ENCODE measurements at regions not wholly inside any gene's neighbourhood (a gene's known extent, or its start where the extent isn't known, plus 50 kb on each side); places are given as distances from the start of the nearest gene placed in this dataset.

DNA sequence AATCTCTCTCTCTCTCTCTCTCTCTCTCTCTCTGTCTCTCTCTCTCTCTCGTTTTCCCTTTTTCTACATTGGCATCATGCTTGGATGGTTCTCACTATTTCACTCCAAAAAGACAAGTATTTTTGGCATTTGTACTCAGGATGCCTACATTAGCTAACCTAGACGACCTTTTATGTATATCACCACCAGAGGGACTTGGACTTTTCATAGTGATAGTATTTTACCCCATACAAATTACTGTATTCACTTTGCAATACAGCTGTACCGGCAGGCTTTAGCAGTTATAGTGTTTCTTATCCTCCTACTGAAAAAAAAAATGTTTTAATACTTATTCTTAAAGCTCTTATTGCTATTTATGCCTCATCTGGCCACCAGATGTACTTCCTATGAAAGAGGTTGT lies 687.2 kb upstream of the KLHL1 start:
- intact Hi-C loops (cut with DNase I), result no loop called here
- TF ChIP-seq, protein P1, sequence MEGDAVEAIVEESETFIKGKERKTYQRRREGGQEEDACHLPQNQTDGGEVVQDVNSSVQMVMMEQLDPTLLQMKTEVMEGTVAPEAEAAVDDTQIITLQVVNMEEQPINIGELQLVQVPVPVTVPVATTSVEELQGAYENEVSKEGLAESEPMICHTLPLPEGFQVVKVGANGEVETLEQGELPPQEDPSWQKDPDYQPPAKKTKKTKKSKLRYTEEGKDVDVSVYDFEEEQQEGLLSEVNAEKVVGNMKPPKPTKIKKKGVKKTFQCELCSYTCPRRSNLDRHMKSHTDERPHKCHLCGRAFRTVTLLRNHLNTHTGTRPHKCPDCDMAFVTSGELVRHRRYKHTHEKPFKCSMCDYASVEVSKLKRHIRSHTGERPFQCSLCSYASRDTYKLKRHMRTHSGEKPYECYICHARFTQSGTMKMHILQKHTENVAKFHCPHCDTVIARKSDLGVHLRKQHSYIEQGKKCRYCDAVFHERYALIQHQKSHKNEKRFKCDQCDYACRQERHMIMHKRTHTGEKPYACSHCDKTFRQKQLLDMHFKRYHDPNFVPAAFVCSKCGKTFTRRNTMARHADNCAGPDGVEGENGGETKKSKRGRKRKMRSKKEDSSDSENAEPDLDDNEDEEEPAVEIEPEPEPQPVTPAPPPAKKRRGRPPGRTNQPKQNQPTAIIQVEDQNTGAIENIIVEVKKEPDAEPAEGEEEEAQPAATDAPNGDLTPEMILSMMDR (IDR thresholded peaks at IDR 0.05), result no peak
- Histone ChIP-seq H3K27me3 (no peaks in the 10 kb centered on the region), H3K36me3 (no peaks in the 10 kb centered on the region), H3K4me1 (no peaks in the 10 kb centered on the region), H3K27ac (no peak overlapping the region), H3K9me3 (no peaks in the 10 kb centered on the region), H3K4me3 (no peak overlapping the region)
- ATAC-seq (no peak), DNase-seq (no peak)

DNA sequence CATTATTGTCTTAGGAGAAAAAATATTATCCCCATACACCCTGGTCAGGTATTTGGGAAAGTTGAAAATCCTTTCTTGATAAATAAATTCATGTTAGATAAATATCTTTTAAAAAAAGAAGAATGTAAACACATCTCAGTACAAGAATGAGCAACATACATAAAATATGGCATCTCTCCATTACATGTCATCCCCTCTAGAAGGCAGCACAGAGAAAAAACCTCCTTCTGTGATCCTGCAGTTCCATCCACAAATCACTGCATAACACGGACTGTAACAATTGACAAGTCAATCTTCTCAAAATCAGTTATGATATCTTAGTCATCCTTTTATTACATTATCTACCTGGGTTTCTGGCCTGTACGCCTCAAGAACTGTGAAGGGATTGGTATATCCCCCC lies 683.9 kb upstream of the KLHL1 start:
- TF ChIP-seq, protein P1 (IDR thresholded peaks at IDR 0.05), result no peak
- H3K4me3 ChIP-seq, result no peak overlapping the region
- H3K4me1 ChIP-seq, result no peaks in the 10 kb centered on the region
- ATAC-seq (no peak), DNase-seq (no peak)
- intact Hi-C loops (cut with DNase I), result no loop called here
- H3K27me3 ChIP-seq, result no peaks in the 10 kb centered on the region
- H3K27ac ChIP-seq, result no peak overlapping the region
- H3K9me3 ChIP-seq, result no peaks in the 10 kb centered on the region
- no peaks in the 10 kb centered on the region for H3K36me3 ChIP-seq

DNA sequence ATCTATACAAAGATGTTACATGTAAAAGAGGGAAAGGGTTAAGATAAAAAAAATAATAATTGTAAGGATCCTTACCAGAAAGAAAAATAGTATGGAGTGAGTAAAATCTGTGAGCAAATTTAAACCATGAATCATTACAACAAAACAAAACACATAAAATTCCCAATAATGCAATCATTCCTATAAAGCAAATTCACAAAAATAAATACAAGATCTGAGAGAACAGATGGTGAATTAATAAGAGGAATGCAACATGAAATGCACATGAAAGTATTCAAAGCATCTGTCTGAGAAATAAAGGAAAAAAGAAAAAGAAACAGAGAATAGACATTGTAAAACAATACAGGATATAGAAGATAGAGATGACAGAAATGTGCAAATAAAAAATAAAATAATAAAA lies 681.5 kb upstream of the KLHL1 start:
- ATAC-seq, result no peak
- Histone ChIP-seq H3K27me3 (no peaks in the 10 kb centered on the region), H3K27ac (no peak overlapping the region), H3K36me3 (no peaks in the 10 kb centered on the region), H3K4me3 (no peak overlapping the region), H3K4me1 (no peaks in the 10 kb centered on the region), H3K9me3 (no peaks in the 10 kb centered on the region)
- DNase-seq, result no peak
- TF ChIP-seq, protein P1 (IDR thresholded peaks at IDR 0.05), result no peak
- intact Hi-C loops (cut with DNase I), result no loop called here

DNA sequence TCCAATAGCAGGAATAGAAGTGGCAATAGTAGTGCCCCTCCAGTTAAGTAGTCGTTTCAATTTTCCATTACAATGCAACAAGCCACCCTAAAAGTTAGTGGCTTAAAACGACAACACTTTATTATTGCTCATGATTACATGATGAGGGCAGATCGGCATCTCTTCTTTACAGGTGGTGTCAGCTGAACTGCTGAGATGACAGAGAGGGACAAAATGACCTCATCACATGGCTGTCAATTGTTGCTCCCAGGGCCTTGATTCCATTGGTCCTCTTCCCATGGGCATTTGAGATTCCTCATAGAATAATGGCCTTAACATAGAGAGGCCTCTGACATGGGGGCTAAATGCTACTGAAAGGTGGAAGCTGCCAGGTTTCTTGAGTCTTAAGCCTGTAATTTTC lies 679.8 kb upstream of the KLHL1 start:
- DNase-seq (no peak), ATAC-seq (no peak)
- Histone ChIP-seq H3K27me3 (no peaks in the 10 kb centered on the region), H3K36me3 (no peaks in the 10 kb centered on the region), H3K9me3 (no peaks in the 10 kb centered on the region), H3K4me1 (no peaks in the 10 kb centered on the region), H3K27ac (no peak overlapping the region), H3K4me3 (no peak overlapping the region)
- TF ChIP-seq, protein P1 (IDR thresholded peaks at IDR 0.05), result no peak
- intact Hi-C loops (cut with DNase I), result no loop called here

DNA sequence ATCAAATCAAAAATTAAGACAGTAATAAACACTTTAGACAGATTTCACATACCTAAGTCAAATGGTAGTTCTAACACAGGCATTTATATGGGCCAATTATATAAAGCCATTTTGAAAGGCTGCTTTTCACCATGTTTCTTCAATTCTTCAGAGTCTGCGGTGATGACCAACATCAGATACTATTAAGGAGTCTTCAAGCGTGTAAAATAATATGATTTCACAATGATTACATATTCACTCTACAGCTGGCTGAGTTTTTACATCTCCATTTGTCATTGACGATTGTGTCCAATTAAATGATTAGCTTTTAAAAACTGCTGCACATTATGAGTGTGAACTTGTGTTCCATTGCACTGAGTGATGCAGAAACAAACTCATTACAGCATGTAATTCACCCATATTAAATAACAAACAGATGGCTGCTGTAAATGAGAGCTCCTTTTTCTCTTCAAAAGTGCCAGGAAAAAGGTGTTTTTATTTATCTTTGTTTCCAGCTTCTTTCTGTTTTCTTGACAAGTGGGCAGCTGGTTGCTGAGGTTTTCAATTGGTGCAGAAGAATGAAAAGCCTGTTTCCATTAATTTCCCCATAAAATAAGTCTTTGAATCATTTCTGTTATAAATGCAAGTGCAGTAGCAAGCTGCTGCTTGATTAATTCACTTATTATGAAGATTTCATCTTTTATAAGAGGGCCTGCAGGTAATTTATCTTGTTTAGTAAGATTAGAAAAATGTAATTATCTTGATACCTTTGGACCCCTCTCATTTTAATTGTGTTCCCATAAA lies 676.1 kb upstream of the KLHL1 start:
- H3K9me3 ChIP-seq, result no peaks in the 10 kb centered on the region
- H3K4me3 ChIP-seq, result no peak overlapping the region

More for the DNA sequence above, 676.1 kb upstream of the KLHL1 start:
- Histone ChIP-seq H3K27me3 (no peaks in the 10 kb centered on the region), H3K4me1 (no peaks in the 10 kb centered on the region), H3K27ac (no peak overlapping the region), H3K36me3 (no peaks in the 10 kb centered on the region)
- DNase-seq, result no peak
- intact Hi-C loops (cut with DNase I), result no loop called here
- TF ChIP-seq, protein P1 (IDR thresholded peaks at IDR 0.05), result no peak
- no peak for ATAC-seq

All from upper lobe of right lung (tissue), 1 donor.